GM21381 (cell line): ENCODE measurements at regions not wholly inside any gene's neighbourhood (a gene's known extent, or its start where the extent isn't known, plus 50 kb on each side); places are given as distances from the start of the nearest gene placed in this dataset.

Source experiments
- ATAC-seq: cut with Tn5 transposase; IDR thresholded peaks from one replicate; pipeline ENCODE4 v1.9.1; 2021; ENCODE audit warnings: mild to moderate bottlenecking, moderate library complexity; ENCODE audit not compliant: unreplicated experiment

DNA sequence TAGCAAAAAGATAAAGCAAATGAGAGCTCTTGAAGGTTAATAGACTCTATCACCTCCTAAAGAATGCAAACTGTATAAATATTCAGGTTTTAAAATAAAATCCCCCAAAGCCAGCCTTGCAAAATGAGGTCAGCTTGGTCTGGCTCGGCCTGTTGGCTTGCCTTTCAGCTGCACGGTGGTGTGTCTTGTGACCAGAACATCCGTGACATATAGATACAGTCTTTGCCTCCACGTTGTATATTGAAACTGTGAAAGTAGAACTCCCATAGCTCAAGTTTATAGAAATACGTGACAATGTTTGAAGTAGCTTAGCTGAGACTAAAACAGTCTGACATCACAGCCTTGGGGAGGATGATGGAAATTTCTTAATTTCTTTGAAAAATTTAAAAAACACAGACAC, 236.6 kb upstream of the MYOCD start:
- no peak for ATAC-seq

DNA sequence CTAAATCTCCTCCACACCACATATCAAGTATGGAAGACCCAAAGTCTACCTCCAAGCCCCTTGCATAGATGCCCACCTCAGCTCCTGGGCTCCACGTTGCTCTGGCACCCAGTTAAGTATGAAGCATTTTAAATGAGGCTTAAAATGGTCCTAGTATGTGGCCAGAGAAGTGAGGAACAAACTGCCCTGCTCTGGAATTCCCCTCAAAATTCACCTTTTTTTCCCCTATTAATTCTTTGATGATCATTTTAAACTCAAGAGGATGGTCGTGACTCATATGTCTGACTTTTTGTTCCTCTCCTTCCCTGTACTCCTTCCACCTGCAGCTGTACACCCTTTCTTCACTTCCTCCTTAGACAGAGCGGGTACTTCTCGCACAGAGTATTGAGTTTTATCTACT, 234.5 kb upstream of the MYOCD start:
- ATAC-seq: peak; percentile 83

DNA sequence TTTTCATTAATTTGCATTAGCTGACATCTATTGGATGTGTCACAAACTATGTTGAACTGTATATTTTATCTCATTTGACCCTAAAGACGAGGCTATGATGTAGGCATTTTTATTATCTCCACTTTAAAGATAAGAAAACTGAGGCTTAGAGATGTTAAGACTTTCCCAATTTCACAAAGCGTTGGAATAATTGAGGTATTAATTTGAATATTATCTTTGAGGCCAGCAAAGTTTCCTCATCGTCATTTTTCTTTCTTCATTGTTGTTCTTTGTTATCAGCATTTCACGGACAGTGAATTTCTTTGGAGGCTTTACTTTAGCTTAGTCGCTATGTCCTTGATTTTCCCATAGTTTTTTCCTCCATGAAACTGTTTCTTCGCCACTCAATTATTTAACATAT, 227.5 kb upstream of the MYOCD start:
- ATAC-seq: no peak

DNA sequence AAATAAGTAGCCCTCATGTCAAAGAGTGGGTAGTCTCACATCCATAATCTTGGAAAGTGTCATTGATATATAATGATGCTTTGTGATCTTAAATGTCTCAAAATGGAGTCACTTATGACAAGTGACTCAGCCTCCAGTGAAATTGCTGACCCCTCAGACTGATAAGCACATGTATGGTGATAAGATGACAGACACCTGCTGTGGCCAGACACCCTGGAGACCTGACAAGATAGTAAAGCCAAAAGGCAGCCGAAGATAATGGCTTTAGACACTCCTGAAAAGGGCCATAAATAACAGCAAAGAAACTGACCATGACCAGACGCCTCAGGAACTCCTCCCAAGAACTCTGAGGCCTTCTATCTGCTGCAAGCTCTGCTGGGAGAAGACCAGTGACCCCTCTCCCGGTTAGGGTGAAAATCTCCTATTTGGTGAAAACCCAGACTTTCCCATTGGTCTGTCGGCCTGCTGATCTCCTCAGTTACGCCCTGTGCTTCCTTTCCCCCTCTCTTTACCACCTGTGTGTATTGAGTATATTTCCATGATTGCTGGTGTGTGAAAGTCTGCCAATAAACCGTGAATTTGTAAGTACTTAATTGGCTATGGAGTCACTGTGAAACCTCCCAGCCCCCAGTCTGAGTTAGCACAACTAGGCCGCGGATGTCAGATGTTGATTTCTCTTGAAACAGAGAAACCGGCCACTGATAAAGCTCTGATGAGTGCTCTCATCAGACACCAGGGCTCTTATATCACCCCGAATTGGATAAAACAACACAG, 226.7 kb upstream of the MYOCD start:
- ATAC-seq: no peak

DNA sequence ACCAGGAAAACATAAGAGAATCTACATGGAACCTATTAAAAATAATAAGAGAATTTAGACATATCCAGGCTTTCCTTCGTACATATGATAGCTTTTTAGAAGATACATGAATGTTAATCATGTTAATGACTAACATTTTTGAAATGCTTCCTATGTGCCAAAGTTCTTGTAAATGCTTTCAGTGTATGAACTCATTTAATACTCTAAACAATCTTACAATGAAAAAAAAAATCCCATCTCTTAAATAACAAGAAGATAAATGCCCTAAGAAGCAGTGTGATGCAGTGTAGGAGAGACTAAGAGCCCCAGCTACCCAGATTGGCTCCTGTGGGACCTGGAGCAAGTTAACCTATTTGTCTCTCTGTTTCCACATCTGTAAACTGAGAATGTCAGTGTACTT, 220.4 kb upstream of the MYOCD start:
- no peak for ATAC-seq

DNA sequence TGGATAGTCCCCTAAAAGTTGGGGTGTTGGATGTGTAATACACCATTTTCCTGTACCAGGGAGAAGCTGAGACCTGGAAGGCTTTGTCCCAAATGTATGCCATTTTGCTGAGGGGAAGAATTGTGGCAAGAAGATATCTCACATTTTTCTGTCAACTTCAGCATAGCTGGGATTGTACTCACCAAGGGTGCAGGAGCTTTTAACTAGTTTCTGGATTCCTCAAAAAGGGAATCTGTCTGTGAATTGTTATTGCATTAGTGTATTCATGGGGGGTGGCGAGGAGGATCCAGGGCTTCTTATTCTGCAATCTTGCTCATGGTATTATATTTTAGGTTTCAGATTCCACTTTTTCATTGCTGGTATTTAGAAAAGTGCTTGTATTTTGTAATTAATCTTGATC, 208.2 kb upstream of the MYOCD start:
- no peak for ATAC-seq

DNA sequence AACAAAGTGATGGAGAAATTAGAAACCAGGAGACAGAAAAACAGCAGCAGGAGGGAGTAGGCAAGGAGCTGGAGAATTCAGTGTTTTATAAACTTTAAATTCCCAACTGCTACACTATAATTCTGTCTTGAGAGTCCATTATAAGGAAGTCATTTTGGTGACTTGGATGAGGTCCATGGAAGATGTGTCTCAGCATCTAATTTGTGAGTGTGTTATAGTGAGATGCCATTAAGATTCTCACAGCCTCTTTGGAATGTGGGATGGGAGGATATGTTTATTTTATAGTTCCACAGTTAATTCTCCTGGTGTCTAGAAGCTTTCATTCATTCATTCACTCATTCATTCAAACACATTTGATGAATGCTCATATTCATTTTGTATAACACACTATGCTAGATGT, 206.0 kb upstream of the MYOCD start:
- no peak for ATAC-seq

DNA sequence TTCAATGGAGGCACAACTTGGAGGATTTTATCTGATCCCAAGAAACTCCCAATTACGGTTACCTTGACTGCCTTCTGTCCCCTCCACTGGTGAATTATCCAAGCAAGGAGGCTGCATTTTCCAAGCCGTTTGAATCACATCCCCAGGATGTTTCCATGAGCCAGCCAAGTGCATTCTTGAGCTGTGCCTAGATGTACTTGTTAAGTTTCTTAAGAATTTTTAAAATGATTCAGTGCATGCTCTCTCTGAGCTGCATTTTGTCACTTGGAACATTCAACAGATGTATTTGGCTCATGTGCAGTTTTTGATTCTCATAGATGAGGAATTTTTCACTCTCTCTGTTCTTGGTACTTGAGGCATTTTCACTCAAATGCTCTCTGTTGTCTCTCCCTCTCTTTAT, 202.6 kb upstream of the MYOCD start:
- no peak for ATAC-seq

DNA sequence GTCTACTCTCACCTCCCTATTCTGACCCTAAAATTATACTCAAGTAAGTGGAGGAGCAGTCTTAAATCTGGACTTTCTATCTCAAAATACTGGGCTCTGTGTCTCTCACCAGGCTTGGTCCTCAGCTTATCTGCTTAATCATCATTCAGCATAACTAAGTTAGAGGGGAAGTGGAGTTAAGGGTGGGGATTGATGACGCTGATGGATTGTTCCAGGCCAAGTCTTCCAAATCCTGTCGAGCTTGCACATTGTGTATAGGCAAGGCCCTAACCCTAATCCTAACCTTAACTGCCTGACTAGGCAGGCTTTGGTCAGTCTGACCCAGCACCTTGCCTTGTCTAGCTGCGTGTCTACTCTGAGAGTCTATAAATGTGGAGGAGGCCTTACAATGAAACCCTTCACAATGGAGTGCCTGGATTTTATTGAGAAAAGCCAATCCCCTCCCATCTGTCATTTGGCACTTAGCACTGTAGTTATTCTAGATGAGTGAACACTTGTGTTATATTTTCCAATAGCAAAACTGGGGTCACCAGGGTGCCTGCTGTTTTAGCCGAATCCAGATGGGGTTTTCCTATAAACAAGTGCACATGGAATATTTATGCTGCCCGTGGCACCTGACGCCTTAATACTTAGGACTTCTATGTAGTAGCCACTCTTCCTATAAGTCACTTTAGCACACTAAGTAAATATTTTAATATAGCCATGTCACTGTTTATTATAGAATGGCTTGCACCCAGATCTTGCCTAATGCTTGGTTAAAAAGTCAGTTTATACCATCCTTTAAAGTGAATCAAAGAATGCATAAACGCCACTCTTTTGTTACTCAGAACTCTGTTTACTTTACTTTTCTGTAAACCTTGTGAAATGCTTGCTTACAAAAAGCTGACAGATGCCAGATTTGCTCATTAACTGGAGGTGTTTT, 193.2 kb upstream of the MYOCD start:
- ATAC-seq: no peak

DNA sequence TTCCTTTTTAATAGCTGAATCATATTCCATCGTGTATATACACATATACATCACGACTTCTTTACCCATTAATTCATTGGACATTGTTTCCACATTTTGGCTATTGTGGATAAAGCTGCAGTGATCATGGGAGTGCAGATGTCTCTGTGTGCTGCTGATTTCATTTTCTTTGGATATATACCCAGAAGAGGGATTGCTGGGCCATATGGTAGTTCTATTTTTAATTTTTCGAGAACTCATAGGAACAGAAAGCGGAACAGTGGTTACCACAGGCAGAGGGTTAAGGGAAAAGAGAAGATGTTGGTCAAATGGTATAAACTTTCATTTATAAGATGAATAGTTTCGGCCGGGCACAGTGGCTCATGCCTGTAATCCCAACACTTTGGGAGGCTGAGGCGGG, 187.4 kb upstream of the MYOCD start:
- no peak for ATAC-seq

DNA sequence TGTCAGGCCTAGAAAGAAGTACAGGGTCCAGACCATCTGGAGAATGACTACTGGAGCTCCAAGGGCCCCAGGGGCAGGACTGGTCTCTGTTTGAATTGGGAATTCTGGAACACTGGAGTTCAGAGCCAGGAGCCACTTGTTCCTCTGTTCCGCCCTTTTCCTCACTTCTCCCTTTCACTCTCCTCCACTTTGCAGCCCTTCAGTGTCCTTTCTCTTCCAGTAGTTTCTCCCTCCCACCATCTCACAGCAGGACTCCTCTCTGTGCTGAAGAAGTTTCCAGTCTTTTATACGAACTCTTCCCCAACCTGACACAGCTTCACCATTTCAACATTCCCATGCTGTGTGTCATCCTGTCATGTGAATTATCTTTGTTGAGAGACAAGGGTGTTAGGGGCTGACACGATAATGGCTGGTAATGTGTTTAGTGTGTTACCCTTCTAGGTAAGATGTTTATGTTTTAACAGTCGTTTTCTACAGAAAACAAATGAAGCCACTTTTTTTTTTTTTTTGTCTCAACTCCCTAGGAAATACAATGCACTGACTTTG, 180.3 kb upstream of the MYOCD start:
- no peak for ATAC-seq

DNA sequence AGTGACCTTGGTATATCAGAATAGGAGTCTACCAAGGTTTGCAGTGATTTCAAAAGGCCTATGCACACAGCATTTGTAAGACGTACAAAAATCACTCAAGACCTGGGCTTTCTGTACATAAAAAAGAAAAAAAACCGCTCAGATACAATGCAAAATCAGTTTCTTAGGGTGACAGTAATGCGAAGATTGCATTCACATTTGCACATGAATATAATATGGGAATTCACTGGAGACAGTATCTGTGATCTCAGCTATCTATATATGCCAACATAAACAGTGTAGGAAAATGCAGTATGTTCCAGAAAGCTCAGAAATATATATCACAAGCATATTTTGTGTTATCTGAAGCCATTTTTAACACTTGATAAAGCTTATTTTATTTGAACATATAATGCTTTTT, 176.4 kb upstream of the MYOCD start:
- no peak for ATAC-seq

DNA sequence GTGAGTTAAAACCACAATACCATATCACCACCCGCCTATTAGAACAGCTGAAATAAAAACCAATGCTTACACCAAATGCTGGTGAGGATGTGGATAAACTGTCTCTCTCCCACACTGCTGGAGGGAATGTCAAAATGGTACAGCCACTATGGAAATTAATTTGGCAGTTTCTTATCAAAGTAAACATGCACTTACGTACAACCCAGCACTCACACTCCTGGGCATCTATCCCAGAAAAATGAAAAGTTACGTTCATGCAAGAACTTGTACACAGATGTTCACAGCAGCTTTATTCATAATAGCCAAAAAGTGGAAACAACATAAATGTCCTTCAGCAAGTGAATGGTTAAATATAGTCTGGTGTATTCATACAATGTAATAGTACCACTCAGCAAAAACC, 173.2 kb upstream of the MYOCD start:
- ATAC-seq: no peak

DNA sequence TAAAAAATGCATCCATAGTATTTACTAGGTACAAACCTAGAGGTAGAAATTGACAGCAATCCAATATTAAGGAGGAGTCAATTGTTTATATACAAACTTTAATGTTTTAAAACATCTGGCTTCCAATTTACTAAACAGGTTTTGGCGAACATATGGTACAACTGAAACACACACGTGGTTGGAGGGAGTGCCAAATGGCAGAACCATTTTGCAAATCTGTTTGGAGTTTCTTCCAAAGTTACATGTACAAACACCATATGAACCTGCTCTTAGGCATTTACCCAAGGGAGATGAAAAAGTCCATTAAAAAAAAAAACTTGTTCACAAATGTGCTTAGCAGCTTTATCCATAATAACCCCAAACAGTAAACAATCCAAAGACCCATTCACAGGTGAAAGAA, 159.8 kb upstream of the MYOCD start:
- ATAC-seq: no peak

DNA sequence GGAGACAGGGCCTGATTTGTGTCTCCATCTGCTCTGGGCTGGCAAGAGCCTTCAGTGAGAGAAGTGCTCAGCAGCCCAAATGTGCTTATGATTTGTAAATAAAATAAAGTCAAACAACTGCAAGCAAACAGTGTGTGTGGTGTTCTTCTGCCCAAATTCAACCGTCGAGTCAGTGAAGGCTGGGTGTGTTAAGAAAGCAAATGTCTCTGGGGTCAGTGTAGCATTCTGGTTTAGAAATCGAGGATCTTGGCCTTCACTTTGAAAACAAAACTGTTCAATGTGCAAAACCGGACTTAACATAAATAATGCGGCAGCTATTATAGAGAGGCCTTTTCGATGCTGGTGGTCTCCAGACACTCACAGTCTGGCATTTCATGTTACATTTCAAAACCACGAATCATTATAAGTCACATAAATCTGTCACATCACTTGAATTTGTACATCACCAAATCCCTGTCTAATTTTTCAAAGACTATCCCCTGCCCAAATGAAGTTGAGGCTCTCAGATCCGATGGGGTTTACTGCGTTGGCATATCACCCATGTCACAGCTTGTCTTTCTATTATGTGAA, 158.6 kb upstream of the MYOCD start:
- ATAC-seq: no peak

DNA sequence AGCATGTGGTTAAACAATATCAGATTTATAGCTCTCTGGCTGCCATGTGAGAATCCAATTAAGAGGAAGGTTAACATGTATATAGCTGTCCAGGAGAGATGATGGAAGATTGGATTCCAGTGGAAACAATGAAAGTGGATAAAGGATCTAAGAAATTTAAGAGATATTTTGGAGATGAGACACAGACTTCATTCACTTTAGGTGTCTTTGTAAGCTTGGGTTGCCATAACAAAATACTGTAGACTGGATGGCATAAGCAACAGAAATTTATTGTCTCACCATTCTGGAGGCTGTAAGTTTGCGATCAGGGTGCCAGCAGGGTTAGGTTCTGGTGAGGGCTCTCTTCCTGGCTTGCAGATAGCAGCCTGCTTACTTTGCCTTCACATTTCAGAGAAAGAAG, 155.9 kb upstream of the MYOCD start:
- ATAC-seq: no peak

DNA sequence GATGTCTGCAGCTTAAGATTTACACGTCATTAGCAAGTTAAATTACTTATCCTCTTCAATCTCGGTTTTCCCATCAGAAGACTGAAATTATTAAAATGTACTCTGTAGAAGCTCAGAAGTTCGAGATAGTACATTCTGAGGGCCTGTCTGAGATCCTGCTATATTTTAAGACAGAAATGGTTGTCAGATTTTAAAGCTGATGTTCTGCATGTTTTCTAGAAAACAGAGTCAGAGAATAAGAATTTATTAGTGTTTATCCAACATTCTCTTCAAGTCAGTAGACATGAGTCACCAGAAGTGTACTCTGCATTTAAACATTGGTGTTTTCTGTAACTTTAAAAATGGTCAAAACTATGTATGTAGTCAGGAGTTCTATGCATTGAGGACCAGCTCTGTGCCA, 155.2 kb upstream of the MYOCD start:
- no peak for ATAC-seq

DNA sequence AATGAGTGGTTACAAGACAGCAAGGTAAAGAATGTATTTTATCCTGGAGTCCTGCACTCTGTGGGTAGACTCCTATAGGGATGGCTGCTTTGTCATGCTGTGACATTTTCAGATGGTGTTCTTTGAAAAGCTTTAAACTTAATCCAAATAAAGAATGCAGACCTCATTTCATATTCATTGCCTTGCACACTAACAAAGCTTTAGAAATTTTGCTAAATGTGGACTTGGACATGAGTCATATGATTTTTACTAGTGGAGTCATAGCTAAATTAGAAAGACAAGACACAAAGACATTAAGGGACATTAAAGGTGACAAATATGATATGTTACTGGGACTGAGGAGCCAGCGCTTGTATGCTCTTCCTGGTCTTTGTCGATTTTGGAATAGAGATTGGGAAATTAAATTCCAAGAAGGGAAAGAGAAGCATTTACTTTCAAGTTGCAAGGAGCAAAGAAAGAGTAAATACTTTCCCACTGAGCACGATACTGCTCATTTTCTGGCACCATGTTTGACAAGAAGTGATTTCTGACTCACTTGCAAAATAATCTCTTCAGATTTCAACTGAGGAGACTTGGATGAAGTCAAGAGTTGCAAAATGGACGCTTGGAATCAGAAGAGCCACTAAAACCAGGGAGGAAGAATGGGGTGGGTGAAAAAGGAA, 152.9 kb upstream of the MYOCD start:
- ATAC-seq: no peak

DNA sequence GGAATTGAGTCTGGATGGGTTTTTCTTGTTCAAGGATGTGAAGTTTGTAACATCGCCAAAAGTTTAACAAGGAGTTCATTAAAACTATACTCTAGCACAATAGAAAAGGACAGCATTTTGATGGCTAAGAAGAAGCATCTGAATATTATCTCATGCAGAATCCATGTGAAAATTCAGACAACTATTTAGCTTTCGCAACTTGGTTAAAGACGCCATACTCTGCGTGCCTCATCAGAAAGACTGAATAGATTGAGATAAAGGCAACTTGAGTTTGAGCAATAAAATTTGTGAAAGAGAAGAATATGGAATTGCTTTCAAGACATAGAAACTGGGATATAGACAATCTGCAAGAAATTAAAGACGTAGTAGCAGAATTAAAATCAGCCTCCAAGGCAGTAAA, 151.1 kb upstream of the MYOCD start:
- no peak for ATAC-seq

DNA sequence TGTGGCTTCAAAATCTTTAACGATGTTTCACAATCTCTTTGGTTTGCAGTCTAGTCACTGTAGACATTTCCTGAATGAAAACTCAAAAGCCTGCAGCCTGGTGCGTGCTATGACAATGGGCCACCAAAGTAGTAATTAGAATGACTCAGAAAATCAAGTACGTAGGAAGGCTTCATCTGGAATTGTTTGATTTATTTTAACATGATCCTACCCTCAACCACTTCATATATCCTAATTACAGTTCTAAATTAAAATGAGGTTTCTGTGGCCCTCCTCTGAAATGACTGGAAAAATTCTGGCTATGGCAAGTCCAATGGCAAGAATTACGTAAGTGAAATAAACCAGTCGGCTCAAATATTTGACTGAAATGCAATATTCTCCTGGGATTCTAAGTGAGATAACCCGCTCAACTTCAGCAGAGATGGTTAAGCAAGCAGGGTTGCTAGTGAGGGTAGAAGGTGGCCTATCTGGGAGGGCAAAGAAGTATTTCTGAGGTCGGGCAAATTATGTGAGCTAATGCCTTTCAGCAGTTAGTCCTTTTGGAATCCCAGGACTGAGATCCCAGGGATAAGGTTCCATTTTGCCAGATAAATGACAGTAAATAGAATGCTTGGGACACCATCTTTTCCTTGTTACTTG, 145.6 kb upstream of the MYOCD start:
- ATAC-seq: no peak

DNA sequence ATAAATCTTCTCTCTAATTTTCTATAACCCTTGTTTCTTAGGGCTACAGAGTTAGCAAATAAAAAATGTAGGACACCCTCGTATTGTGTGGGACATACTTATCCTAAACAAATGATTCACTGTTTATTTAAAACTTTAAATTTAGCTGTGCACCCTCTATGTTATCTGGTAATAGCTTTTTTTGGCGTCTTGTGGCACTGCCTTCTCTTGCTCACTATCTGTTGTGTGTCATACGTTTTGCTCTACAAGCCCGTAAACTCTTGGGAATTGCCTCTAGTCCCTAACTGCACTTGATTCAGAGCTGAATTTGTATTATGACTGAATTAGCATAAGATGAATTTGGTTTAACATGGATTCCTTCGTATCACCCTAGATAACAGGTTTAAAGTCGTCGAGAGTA, 144.3 kb upstream of the MYOCD start:
- ATAC-seq: no peak
